ENCODE measurements at regions not wholly inside any gene's neighbourhood (a gene's known extent, or its start where the extent isn't known, plus 50 kb on each side); places are given as distances from the start of the nearest gene placed in this dataset.

- no peak overlapping the region for H3K9ac ChIP-seq (ENCODE audit: low read length)
- TF ChIP-seq CTCF (IDR thresholded peaks at IDR 0.05; ENCODE audit: low read length): no peak
- no peak for TF ChIP-seq EZH2 (IDR thresholded peaks at IDR 0.05; ENCODE audit: borderline replicate concordance, low read length)
- H3K27ac ChIP-seq (ENCODE audit: low read depth, low read length, poor library complexity, severe bottlenecking): no peak overlapping the region
- H3K9me2 ChIP-seq (ENCODE audit: low read depth, low read length): no peaks in the 10 kb centered on the region
- H3K27me3 ChIP-seq (ENCODE audit: insufficient read depth, low read length): no peaks in the 10 kb centered on the region
- no peaks in the 10 kb centered on the region for H3F3A ChIP-seq (ENCODE audit: insufficient read depth, low read length)
- no peak overlapping the region for H3K4me2 ChIP-seq (ENCODE audit: low read length)
- no peaks in the 10 kb centered on the region for H3K9me3 ChIP-seq (ENCODE audit: low read length)
- H3K79me2 ChIP-seq (ENCODE audit: insufficient read depth, low read length): no peaks in the 10 kb centered on the region
- H4K20me1 ChIP-seq (ENCODE audit: insufficient read depth, low read length): no peaks in the 10 kb centered on the region
- H3K4me1 ChIP-seq (ENCODE audit: insufficient read depth, low read length, severe bottlenecking): no peaks in the 10 kb centered on the region
- H2AFZ ChIP-seq (ENCODE audit: low read length): no peak overlapping the region
- H3K4me3 ChIP-seq (ENCODE audit: low read depth, low read length, poor library complexity, severe bottlenecking): no peak overlapping the region
- H3K36me3 ChIP-seq (ENCODE audit: insufficient read depth, low read length): no peaks in the 10 kb centered on the region
These were observed 914.9 kb downstream of the EFNA5 start for GRCh38 chr5:106755789-106756188.

- Histone ChIP-seq H2AFZ (ENCODE audit: low read length) (no peak overlapping the region), H3F3A (ENCODE audit: insufficient read depth, low read length) (no peaks in the 10 kb centered on the region), H3K27me3 (ENCODE audit: insufficient read depth, low read length) (no peaks in the 10 kb centered on the region), H3K4me1 (ENCODE audit: insufficient read depth, low read length, severe bottlenecking) (no peaks in the 10 kb centered on the region), H3K9me2 (ENCODE audit: low read depth, low read length) (no peaks in the 10 kb centered on the region), H3K36me3 (ENCODE audit: insufficient read depth, low read length) (no peaks in the 10 kb centered on the region), H3K79me2 (ENCODE audit: insufficient read depth, low read length) (no peaks in the 10 kb centered on the region), H3K27ac (ENCODE audit: low read depth, low read length, poor library complexity, severe bottlenecking) (no peak overlapping the region), H4K20me1 (ENCODE audit: insufficient read depth, low read length) (no peaks in the 10 kb centered on the region), H3K9ac (ENCODE audit: low read length) (no peak overlapping the region), H3K4me2 (ENCODE audit: low read length) (no peak overlapping the region), H3K9me3 (ENCODE audit: low read length) (no peaks in the 10 kb centered on the region), H3K4me3 (ENCODE audit: low read depth, low read length, poor library complexity, severe bottlenecking) (no peak overlapping the region)
- TF ChIP-seq EZH2 (IDR thresholded peaks at IDR 0.05; ENCODE audit: borderline replicate concordance, low read length): no peak
- TF ChIP-seq CTCF (IDR thresholded peaks at IDR 0.05; ENCODE audit: low read length): no peak
These were observed 915.7 kb downstream of the EFNA5 start for GRCh38 chr5:106755066-106755465.

DNA sequence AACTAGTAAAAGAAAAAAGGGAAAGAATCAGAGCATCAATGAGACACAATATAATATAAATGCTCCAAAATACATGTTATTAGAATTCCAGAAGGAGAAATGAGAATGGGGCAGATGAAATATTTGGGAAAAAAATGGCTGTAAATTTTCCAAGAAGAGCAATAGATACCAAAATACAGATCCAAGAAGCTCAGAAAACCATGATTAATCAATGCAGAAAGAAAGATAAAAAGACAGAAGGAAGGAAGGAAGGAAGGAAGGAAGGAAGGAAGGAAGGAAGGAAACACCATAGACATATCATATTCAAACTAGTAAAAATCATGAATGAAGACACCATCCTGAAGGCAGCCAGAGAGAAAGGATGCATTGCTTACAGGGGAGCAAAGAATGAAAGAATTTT is 920.9 kb downstream of the EFNA5 start:
- TF ChIP-seq EZH2 (IDR thresholded peaks at IDR 0.05; ENCODE audit: borderline replicate concordance, low read length) (no peak), CTCF (IDR thresholded peaks at IDR 0.05; ENCODE audit: low read length) (no peak)
- Histone ChIP-seq H3K4me2 (ENCODE audit: low read length) (no peak overlapping the region), H3K27me3 (ENCODE audit: insufficient read depth, low read length) (no peaks in the 10 kb centered on the region), H3F3A (ENCODE audit: insufficient read depth, low read length) (no peaks in the 10 kb centered on the region), H3K4me1 (ENCODE audit: insufficient read depth, low read length, severe bottlenecking) (no peaks in the 10 kb centered on the region), H3K9me2 (ENCODE audit: low read depth, low read length) (no peaks in the 10 kb centered on the region), H3K4me3 (ENCODE audit: low read depth, low read length, poor library complexity, severe bottlenecking) (no peak overlapping the region), H3K9ac (ENCODE audit: low read length) (no peak overlapping the region), H3K27ac (ENCODE audit: low read depth, low read length, poor library complexity, severe bottlenecking) (no peak overlapping the region), H3K9me3 (ENCODE audit: low read length) (no peaks in the 10 kb centered on the region), H4K20me1 (ENCODE audit: insufficient read depth, low read length) (no peaks in the 10 kb centered on the region), H3K36me3 (ENCODE audit: insufficient read depth, low read length) (no peaks in the 10 kb centered on the region), H3K79me2 (ENCODE audit: insufficient read depth, low read length) (no peaks in the 10 kb centered on the region), H2AFZ (ENCODE audit: low read length) (no peak overlapping the region)
